Stimulated activated CD8-positive, alpha-beta memory T cell treated with anti-CD3 and anti-CD28 coated beads, Interleukin-12 subunit alpha, Interleukin-12 subunit beta, amount 100 ng/mL, for 24 hours (primary cell): ENCODE measurements at regions not wholly inside any gene's neighbourhood (a gene's known extent, or its start where the extent isn't known, plus 50 kb on each side); places are given as distances from the start of the nearest gene placed in this dataset.

Source experiments
- DNase-seq: peaks from one replicate; pipeline ENCODE4 v3.0.0-alpha.2; 2020; ENCODE audit errors: extremely low read depth

GRCh38 chr6:133184798-133185372, 56.3 kb upstream of the EYA4 start:
- DNase-seq: no peak

- no peak for DNase-seq
These were observed 55.4 kb upstream of the EYA4 start for GRCh38 chr6:133185731-133186130.

- no peak for DNase-seq
These were observed 54.0 kb upstream of the EYA4 start for GRCh38 chr6:133187114-133187513.

GRCh38 chr6:133187657-133188453, 53.3 kb upstream of the EYA4 start:
- DNase-seq: no peak

GRCh38 chr6:133190912-133191311, 50.2 kb upstream of the EYA4 start:
- no peak for DNase-seq

GRCh38 chr6:133191323-133191722, 49.8 kb upstream of the EYA4 start:
- no peak for DNase-seq
